Colonic mucosa (tissue), 4 donors: ENCODE measurements at regions not wholly inside any gene's neighbourhood (a gene's known extent, or its start where the extent isn't known, plus 50 kb on each side); places are given as distances from the start of the nearest gene placed in this dataset.

Source experiments
- DNase-seq: peaks from one replicate; pipeline ENCODE4 v3.0.0-alpha.2; 2020
- H3K27ac ChIP-seq: fragments of 200-600 bp; one replicate; pipeline ENCODE4 v1.8.0; 2021
- H3K27me3 ChIP-seq: fragments of 200-600 bp; one replicate; pipeline ENCODE4 v1.8.0; 2021
- H3K36me3 ChIP-seq: fragments of 200-600 bp; one replicate; pipeline ENCODE4 v1.8.0; 2021
- H3K4me1 ChIP-seq: fragments of 200-600 bp; one replicate; pipeline ENCODE4 v1.8.0; 2021; ENCODE audit warnings: mild to moderate bottlenecking
- H3K4me3 ChIP-seq: fragments of 200-600 bp; one replicate; pipeline ENCODE4 v1.8.0; 2021
- H3K9ac ChIP-seq, 2 donors: one replicate each; pipeline ENCODE4 v1.7.0; 2013; ENCODE audit warnings: control low read depth in 2 of 2, low read depth in 2 of 2, low read length in 2 of 2
- H3K9me3 ChIP-seq: fragments of 200-600 bp; one replicate; pipeline ENCODE4 v1.8.0; 2021
- intact Hi-C: fragments of 100-400 bp; cut with DNase I; formaldehyde crosslinking; loops from one replicate; pipeline ENCODE4 v1.14.1; 2022
- TF ChIP-seq, protein P1 (sequence below): fragments of 200-600 bp; IDR thresholded peaks from one replicate; pipeline ENCODE4 v1.8.0; 2022; ENCODE audit warnings: antibody characterized with exemption, mild to moderate bottlenecking
- donor health status: healthy.
- donor health status: DM: no; HTN: no; CAD: no.
- donor health status: DM: no; HTN: no; CAD: no.

DNA sequence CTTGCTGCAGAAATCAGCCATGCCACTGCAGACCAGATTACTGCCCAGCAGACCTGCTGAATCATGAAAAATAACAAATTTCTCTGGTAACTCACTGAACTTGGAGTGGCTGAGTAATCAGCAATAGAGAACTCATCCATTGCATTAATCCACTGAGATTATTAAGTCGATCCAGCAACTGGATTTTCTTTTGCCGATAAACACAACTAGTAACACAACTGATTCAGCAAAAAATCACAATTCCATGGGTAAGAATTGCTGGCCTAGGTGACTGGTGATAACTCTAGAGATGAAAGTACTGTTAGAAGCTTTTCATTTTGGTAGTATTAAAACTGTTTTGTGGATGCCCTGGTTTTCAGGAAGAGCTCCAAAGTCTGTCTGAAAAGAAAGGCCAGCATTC is 214.5 kb downstream of the ETV1 start:
- no peaks in the 10 kb centered on the region for H3K9me3 ChIP-seq
- intact Hi-C loops, result no loop called here
- H3K36me3 ChIP-seq, result no peaks in the 10 kb centered on the region
- H3K27me3 ChIP-seq, result no peaks in the 10 kb centered on the region
- H3K4me3 ChIP-seq, result no peak overlapping the region
- no peak overlapping the region for H3K27ac ChIP-seq
- TF ChIP-seq, protein P1, sequence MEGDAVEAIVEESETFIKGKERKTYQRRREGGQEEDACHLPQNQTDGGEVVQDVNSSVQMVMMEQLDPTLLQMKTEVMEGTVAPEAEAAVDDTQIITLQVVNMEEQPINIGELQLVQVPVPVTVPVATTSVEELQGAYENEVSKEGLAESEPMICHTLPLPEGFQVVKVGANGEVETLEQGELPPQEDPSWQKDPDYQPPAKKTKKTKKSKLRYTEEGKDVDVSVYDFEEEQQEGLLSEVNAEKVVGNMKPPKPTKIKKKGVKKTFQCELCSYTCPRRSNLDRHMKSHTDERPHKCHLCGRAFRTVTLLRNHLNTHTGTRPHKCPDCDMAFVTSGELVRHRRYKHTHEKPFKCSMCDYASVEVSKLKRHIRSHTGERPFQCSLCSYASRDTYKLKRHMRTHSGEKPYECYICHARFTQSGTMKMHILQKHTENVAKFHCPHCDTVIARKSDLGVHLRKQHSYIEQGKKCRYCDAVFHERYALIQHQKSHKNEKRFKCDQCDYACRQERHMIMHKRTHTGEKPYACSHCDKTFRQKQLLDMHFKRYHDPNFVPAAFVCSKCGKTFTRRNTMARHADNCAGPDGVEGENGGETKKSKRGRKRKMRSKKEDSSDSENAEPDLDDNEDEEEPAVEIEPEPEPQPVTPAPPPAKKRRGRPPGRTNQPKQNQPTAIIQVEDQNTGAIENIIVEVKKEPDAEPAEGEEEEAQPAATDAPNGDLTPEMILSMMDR, result no peak
- DNase-seq, result no peak
- no peak overlapping the region for H3K9ac ChIP-seq
- H3K4me1 ChIP-seq, result no peaks in the 10 kb centered on the region

DNA sequence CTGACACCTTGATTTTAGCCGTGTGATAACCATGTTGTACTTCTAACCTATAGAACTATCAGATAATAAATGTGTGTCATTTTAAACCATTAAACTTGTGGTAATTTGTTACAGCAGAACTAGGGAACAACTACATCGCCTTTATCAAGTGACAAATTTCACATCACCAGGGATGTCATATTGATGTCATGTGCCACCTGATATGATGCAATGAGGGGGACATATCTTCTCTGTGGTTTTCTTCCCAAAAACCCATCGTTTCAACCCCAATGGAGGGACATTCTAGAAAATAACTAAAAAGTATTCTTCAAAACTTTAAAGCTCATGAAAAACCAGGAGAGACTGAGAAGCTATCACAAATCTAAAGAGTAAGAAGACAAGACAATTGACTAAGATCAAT is 212.2 kb downstream of the ETV1 start:
- H3K9me3 ChIP-seq, result no peaks in the 10 kb centered on the region
- no peaks in the 10 kb centered on the region for H3K36me3 ChIP-seq
- intact Hi-C loops, result no loop called here
- H3K4me1 ChIP-seq, result no peaks in the 10 kb centered on the region
- TF ChIP-seq, protein P1, result no peak
- no peak for DNase-seq
- no peaks in the 10 kb centered on the region for H3K27me3 ChIP-seq
- H3K4me3 ChIP-seq, result no peak overlapping the region
- H3K9ac ChIP-seq, result no peak overlapping the region
- H3K27ac ChIP-seq, result no peak overlapping the region

DNA sequence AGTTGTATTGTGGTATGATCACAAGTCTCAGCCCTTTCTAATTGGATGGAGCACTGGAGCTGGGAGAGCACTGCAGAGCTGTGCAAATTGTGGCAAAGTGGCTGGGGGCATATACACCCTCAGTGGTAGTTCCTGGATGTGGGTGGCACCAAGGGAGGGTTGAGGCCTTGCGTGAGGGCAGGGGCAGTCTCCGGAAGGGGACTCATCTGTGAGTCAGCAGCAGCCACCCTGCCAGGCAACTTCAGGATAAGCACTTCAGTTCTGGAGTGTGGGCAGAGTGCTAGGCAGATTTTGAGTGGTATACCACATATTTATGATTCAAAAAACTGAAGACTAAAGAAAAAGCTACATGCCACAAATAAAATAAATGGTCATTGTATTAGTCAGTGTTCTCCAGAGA is 210.5 kb downstream of the ETV1 start:
- Histone ChIP-seq H3K9ac (no peak overlapping the region), H3K27ac (no peak overlapping the region), H3K36me3 (no peaks in the 10 kb centered on the region), H3K4me1 (no peaks in the 10 kb centered on the region), H3K4me3 (no peak overlapping the region), H3K27me3 (no peaks in the 10 kb centered on the region), H3K9me3 (no peaks in the 10 kb centered on the region)
- DNase-seq, result no peak
- TF ChIP-seq, protein P1, result no peak
- intact Hi-C loops, result no loop called here

DNA sequence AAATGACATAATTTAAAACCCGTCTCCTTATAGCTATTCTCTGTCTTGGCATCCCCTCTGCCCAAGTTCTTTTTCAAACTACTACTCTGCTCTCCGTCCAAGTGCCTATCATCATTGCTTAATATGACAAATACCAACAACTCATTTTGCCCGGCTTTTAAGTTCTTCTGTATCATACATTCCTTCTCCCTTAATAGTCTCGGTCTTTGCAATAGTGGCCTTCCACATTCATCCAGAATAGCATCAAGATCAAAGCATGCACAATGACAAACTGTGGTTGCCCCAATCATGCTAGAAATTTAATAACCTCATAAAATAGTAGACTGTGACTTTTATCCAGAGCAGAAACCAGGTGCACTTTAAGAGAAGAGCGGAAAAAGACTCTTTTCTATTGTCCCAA is 198.9 kb downstream of the ETV1 start:
- TF ChIP-seq, protein P1, result no peak
- no peaks in the 10 kb centered on the region for H3K27me3 ChIP-seq
- no peaks in the 10 kb centered on the region for H3K9me3 ChIP-seq
- no peak overlapping the region for H3K4me3 ChIP-seq
- H3K36me3 ChIP-seq, result no peaks in the 10 kb centered on the region
- H3K27ac ChIP-seq, result no peak overlapping the region
- intact Hi-C loops, result no loop called here
- no peak overlapping the region for H3K9ac ChIP-seq
- DNase-seq, result no peak
- no peaks in the 10 kb centered on the region for H3K4me1 ChIP-seq

DNA sequence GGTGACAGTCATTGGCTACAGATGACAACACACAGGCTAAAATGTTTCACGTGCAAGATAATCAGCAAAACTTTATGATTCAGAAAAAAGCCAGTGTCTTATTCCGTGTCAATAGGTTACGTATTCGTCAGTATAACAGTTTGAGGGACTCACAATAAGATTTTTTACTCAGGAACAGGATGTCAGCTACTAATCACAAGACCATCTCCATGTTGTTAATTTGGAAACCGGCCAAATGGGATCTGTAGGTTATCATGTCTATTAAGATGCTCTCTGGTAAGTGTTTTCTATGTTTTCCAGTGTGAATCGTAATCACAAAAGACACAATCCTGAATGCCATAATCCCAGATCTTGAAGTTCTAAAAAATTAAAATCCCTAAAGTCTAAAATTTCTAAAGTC is 197.3 kb downstream of the ETV1 start:
- Histone ChIP-seq H3K9me3 (no peaks in the 10 kb centered on the region), H3K27ac (no peak overlapping the region), H3K4me1 (no peaks in the 10 kb centered on the region), H3K27me3 (no peaks in the 10 kb centered on the region), H3K4me3 (no peak overlapping the region), H3K9ac (no peak overlapping the region), H3K36me3 (no peaks in the 10 kb centered on the region)
- no peak for DNase-seq
- TF ChIP-seq, protein P1, result no peak
- intact Hi-C loops, result no loop called here

DNA sequence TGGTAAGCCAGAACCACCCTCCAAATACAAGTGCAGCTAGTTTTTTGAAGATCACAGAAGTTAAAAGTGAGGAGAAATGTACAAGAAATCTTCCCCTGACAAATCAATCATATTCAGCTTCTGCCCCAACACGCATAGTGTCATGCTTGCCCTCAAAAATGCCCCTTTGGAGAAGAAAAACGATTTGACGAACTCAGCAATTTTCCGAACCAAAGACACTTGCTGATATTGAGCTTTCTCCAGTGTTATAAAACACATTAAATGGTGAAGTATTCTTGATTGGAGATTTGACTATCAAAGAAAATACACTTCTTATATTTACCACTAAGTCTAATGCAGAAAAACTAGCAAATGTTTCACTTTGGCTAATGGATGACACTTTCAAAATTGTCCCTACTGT is 195.5 kb downstream of the ETV1 start:
- no peaks in the 10 kb centered on the region for H3K36me3 ChIP-seq
- no peaks in the 10 kb centered on the region for H3K27me3 ChIP-seq
- no peaks in the 10 kb centered on the region for H3K4me1 ChIP-seq
- H3K9ac ChIP-seq, result no peak overlapping the region
- H3K9me3 ChIP-seq, result no peaks in the 10 kb centered on the region
- TF ChIP-seq, protein P1, result no peak
- intact Hi-C loops, result no loop called here
- no peak overlapping the region for H3K27ac ChIP-seq
- H3K4me3 ChIP-seq, result no peak overlapping the region
- DNase-seq, result no peak
